GM23338 (cell line): ENCODE measurements at regions not wholly inside any gene's neighbourhood (a gene's known extent, or its start where the extent isn't known, plus 50 kb on each side); places are given as distances from the start of the nearest gene placed in this dataset.

Experiments
- CTCF ChIP-seq, 2 experiments: fragments of 200-600 bp in 1 of 2; sonication (generic) in 1 of 2; conservative IDR thresholded peaks; 2 replicates each; pipeline versions ENCODE4 v1.5.1 to v1.6.1; 2016 to 2017; ENCODE audit warnings: antibody characterized with exemption in 2 of 2, low read depth in 2 of 2, mild to moderate bottlenecking in 2 of 2, moderate library complexity in 1 of 2
- ETS1 ChIP-seq: IDR thresholded peaks from 2 replicates; pipeline ENCODE4 v1.6.1; 2016; ENCODE audit warnings: antibody characterized with exemption
- EZH2 ChIP-seq: fragments of 200-600 bp; sonication (generic); IDR thresholded peaks from one replicate; pipeline ENCODE4 v1.8.0; 2017; ENCODE audit warnings: antibody characterized with exemption, mild to moderate bottlenecking, low read depth; ENCODE audit not compliant: unreplicated experiment
- EZH2phosphoT487 ChIP-seq: fragments of 200-600 bp; sonication (generic); IDR thresholded peaks from one replicate; pipeline ENCODE4 v1.8.1; 2018; ENCODE audit warnings: antibody characterized with exemption; ENCODE audit not compliant: unreplicated experiment
- JUNB ChIP-seq: IDR thresholded peaks from one replicate; pipeline ENCODE4 v1.6.1; 2016; ENCODE audit warnings: antibody characterized with exemption; ENCODE audit not compliant: unreplicated experiment
- NANOG ChIP-seq: IDR thresholded peaks from 2 replicates; pipeline ENCODE4 v1.6.1; 2016; ENCODE audit warnings: antibody characterized with exemption, borderline replicate concordance
- POLR2AphosphoS5 ChIP-seq: IDR thresholded peaks from 2 replicates; pipeline ENCODE4 v1.6.1; 2016; ENCODE audit warnings: antibody characterized with exemption, low read depth
- REST ChIP-seq: IDR thresholded peaks from one replicate; pipeline ENCODE4 v1.6.1; 2018; ENCODE audit warnings: antibody characterized with exemption; ENCODE audit not compliant: unreplicated experiment
- STAT1 ChIP-seq: IDR thresholded peaks from one replicate; pipeline ENCODE4 v1.6.1; 2016; ENCODE audit warnings: antibody characterized with exemption; ENCODE audit not compliant: unreplicated experiment
- ZNF462 ChIP-seq: fragments of 250-450 bp; sonication (Bioruptor Pico); IDR thresholded peaks from 2 replicates; pipeline ENCODE4 v1.5.0; 2020; ENCODE audit warnings: mild to moderate bottlenecking, moderate library complexity

- TF ChIP-seq JUNB (no peak), EZH2 (no peak), CTCF (conservative IDR thresholded peaks at IDR 0.05; ENCODE audit: low read depth in 2 of 2) (no peak), POLR2AphosphoS5 (no peak), STAT1 (no peak), ETS1 (no peak), ZNF462 (CRISPR knock-in tag) (no peak), EZH2phosphoT487 (no peak), REST (no peak), NANOG (no peak)
These were observed 539.3 kb downstream of the SQOR start for GRCh38 chr15:46174122-46174521.
